Mucosa of rectum (tissue), 2 donors: ENCODE measurements at regions not wholly inside any gene's neighbourhood (a gene's known extent, or its start where the extent isn't known, plus 50 kb on each side); places are given as distances from the start of the nearest gene placed in this dataset.

ENCODE experiments used
- H3K27ac ChIP-seq, 2 donors: one replicate each; pipeline ENCODE4 v1.7.0; 2013; ENCODE audit warnings: inconsistent platforms in 2 of 2, low read depth in 2 of 2, low read length in 2 of 2
- H3K27me3 ChIP-seq, 2 donors: one replicate each; pipeline ENCODE4 v1.7.0; 2013; ENCODE audit warnings: low read length in 2 of 2; ENCODE audit not compliant: control insufficient read depth in 2 of 2, insufficient read depth in 2 of 2
- H3K36me3 ChIP-seq, 2 donors: one replicate each; pipeline ENCODE4 v1.7.0; 2013; ENCODE audit warnings: low read length in 2 of 2; ENCODE audit not compliant: control insufficient read depth in 2 of 2, insufficient read depth in 2 of 2
- H3K4me1 ChIP-seq, 2 donors: one replicate each; pipeline ENCODE4 v1.7.0; 2013; ENCODE audit warnings: low read length in 2 of 2, mild to moderate bottlenecking in 1 of 2; ENCODE audit not compliant: control insufficient read depth in 2 of 2, insufficient read depth in 2 of 2
- H3K4me3 ChIP-seq, 2 donors: one replicate each; pipeline ENCODE4 v1.7.0; 2013; ENCODE audit warnings: low read length in 2 of 2
- H3K9ac ChIP-seq, 2 donors: one replicate each; pipeline ENCODE4 v1.7.0; 2013; ENCODE audit warnings: low read length in 2 of 2, low read depth in 1 of 2, mild to moderate bottlenecking in 1 of 2
- H3K9me3 ChIP-seq, 2 donors: one replicate each; pipeline ENCODE4 v1.7.0; 2013; ENCODE audit warnings: low read length in 2 of 2; ENCODE audit not compliant: control insufficient read depth in 2 of 2
- donor health status: healthy.
- donor health status: Normal muscosa, but diverticular disease.

GRCh38 chr2:145411493-145411892, 891.6 kb upstream of the ZEB2 start:
- Histone ChIP-seq H3K27ac (no peak overlapping the region), H3K4me1 (no peaks in the 10 kb centered on the region), H3K4me3 (no peak overlapping the region), H3K27me3 (no peaks in the 10 kb centered on the region), H3K9me3 (no peaks in the 10 kb centered on the region), H3K36me3 (no peaks in the 10 kb centered on the region), H3K9ac (no peak overlapping the region)

- Histone ChIP-seq H3K9me3 (no peaks in the 10 kb centered on the region), H3K27me3 (no peaks in the 10 kb centered on the region), H3K27ac (no peak overlapping the region), H3K36me3 (no peaks in the 10 kb centered on the region), H3K4me1 (no peaks in the 10 kb centered on the region), H3K9ac (no peak overlapping the region), H3K4me3 (no peak overlapping the region)
Observed at GRCh38 chr2:145410086-145410485, 890.2 kb upstream of the ZEB2 start.

GRCh38 chr2:145408980-145409379, 889.1 kb upstream of the ZEB2 start:
- Histone ChIP-seq H3K9me3 (no peaks in the 10 kb centered on the region), H3K36me3 (no peaks in the 10 kb centered on the region), H3K27ac (no peak overlapping the region), H3K4me1 (no peaks in the 10 kb centered on the region), H3K4me3 (no peak overlapping the region), H3K9ac (no peak overlapping the region), H3K27me3 (no peaks in the 10 kb centered on the region)

GRCh38 chr2:145404690-145405089, 884.8 kb upstream of the ZEB2 start:
- H3K4me3 ChIP-seq, result no peak overlapping the region

GRCh38 chr2:145402706-145403277, 882.9 kb upstream of the ZEB2 start:
- H3K4me3 ChIP-seq, result no peak overlapping the region
- H3K9me3 ChIP-seq, result no peaks in the 10 kb centered on the region
- no peaks in the 10 kb centered on the region for H3K27me3 ChIP-seq
- H3K4me1 ChIP-seq, result no peaks in the 10 kb centered on the region
- H3K9ac ChIP-seq, result no peak overlapping the region
- H3K27ac ChIP-seq, result no peak overlapping the region
- H3K36me3 ChIP-seq, result no peaks in the 10 kb centered on the region

More at GRCh38 chr2:145404690-145405089, 884.8 kb upstream of the ZEB2 start:
- Histone ChIP-seq H3K4me1 (no peaks in the 10 kb centered on the region), H3K27me3 (no peaks in the 10 kb centered on the region), H3K36me3 (no peaks in the 10 kb centered on the region), H3K9ac (no peak overlapping the region), H3K27ac (no peak overlapping the region), H3K9me3 (no peaks in the 10 kb centered on the region)

GRCh38 chr2:145399131-145399530, 879.2 kb upstream of the ZEB2 start:
- Histone ChIP-seq H3K36me3 (no peaks in the 10 kb centered on the region), H3K27me3 (no peaks in the 10 kb centered on the region), H3K9me3 (no peaks in the 10 kb centered on the region), H3K27ac (no peak overlapping the region), H3K4me1 (no peaks in the 10 kb centered on the region), H3K9ac (no peak overlapping the region), H3K4me3 (no peak overlapping the region)

- no peak overlapping the region for H3K9ac ChIP-seq
Observed at GRCh38 chr2:145394181-145394580, 874.3 kb upstream of the ZEB2 start.

GRCh38 chr2:145386973-145387372, 867.1 kb upstream of the ZEB2 start:
- no peak overlapping the region for H3K9ac ChIP-seq

More at GRCh38 chr2:145394181-145394580, 874.3 kb upstream of the ZEB2 start:
- H3K4me3 ChIP-seq, result no peak overlapping the region
- H3K36me3 ChIP-seq, result no peaks in the 10 kb centered on the region
- H3K27me3 ChIP-seq, result no peaks in the 10 kb centered on the region
- no peak overlapping the region for H3K27ac ChIP-seq
- H3K4me1 ChIP-seq, result no peaks in the 10 kb centered on the region
- no peaks in the 10 kb centered on the region for H3K9me3 ChIP-seq

GRCh38 chr2:145383961-145384360, 864.0 kb upstream of the ZEB2 start:
- H3K27me3 ChIP-seq, result no peaks in the 10 kb centered on the region
- no peaks in the 10 kb centered on the region for H3K9me3 ChIP-seq
- H3K27ac ChIP-seq, result no peak overlapping the region
- H3K9ac ChIP-seq, result no peak overlapping the region
- no peaks in the 10 kb centered on the region for H3K4me1 ChIP-seq
- H3K4me3 ChIP-seq, result no peak overlapping the region
- no peaks in the 10 kb centered on the region for H3K36me3 ChIP-seq

More at GRCh38 chr2:145386973-145387372, 867.1 kb upstream of the ZEB2 start:
- Histone ChIP-seq H3K27ac (no peak overlapping the region), H3K4me3 (no peak overlapping the region), H3K36me3 (no peaks in the 10 kb centered on the region), H3K27me3 (no peaks in the 10 kb centered on the region), H3K4me1 (no peaks in the 10 kb centered on the region), H3K9me3 (no peaks in the 10 kb centered on the region)

- Histone ChIP-seq H3K27me3 (no peaks in the 10 kb centered on the region), H3K9ac (no peak overlapping the region), H3K4me3 (no peak overlapping the region), H3K27ac (no peak overlapping the region), H3K4me1 (no peaks in the 10 kb centered on the region), H3K36me3 (no peaks in the 10 kb centered on the region), H3K9me3 (no peaks in the 10 kb centered on the region)
Observed at GRCh38 chr2:145380436-145381017, 860.6 kb upstream of the ZEB2 start.
